VCaP (cell line): ENCODE measurements at regions not wholly inside any gene's neighbourhood (a gene's known extent, or its start where the extent isn't known, plus 50 kb on each side); places are given as distances from the start of the nearest gene placed in this dataset.
A peak's percentile ranks its signal among the peaks of the same experiment; 100 is the strongest.

Experiments used
- H3K27ac ChIP-seq: fragments of 450-650 bp; 2 replicates; pipeline ENCODE4 v1.5.1; 2017
- TF ChIP-seq, protein P1 (sequence below): fragments of 450-650 bp; conservative IDR thresholded peaks from 2 replicates; pipeline ENCODE4 v1.5.1; 2017; ENCODE audit warnings: mild to moderate bottlenecking, moderate library complexity

DNA sequence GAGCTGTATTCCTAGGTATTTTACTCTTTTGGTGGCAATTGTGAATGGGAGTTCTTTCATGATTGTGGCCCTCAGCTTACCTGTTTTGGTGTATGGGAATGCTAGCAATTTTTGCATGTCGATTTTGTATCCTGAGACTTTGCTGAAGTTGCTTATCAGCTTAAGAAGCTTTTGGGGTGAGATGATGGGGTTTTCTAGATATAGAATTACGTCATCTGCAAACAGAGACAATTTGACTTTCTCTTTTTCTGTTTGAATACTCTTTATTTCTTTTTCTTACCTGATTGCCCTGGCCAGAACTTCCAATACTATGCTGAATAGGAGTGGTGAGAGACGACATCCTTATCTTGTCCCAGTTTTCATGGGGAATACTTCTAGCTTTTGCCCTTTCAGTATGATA is 191.2 kb downstream of the KCNE4 start:
- TF ChIP-seq, protein P1, sequence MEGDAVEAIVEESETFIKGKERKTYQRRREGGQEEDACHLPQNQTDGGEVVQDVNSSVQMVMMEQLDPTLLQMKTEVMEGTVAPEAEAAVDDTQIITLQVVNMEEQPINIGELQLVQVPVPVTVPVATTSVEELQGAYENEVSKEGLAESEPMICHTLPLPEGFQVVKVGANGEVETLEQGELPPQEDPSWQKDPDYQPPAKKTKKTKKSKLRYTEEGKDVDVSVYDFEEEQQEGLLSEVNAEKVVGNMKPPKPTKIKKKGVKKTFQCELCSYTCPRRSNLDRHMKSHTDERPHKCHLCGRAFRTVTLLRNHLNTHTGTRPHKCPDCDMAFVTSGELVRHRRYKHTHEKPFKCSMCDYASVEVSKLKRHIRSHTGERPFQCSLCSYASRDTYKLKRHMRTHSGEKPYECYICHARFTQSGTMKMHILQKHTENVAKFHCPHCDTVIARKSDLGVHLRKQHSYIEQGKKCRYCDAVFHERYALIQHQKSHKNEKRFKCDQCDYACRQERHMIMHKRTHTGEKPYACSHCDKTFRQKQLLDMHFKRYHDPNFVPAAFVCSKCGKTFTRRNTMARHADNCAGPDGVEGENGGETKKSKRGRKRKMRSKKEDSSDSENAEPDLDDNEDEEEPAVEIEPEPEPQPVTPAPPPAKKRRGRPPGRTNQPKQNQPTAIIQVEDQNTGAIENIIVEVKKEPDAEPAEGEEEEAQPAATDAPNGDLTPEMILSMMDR: no peak
- H3K27ac ChIP-seq: no peak overlapping the region

DNA sequence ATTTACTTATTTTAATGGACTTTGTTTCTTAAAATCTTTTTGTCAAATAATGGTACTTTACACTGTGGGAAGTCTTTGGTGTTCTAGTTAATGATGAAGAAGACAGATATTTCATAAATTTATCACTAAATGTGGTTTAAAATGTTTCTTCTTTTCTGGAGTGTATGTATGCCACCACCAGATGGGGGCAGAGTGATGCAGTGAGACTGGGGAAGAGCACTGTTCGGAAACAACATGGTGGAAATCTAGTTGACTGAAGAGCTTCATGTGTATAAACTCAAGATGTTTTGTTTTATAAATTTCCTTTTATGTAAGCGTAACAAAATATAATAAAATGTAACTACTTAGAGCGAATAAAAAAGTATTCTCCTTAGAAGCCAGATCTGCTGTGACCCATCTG is 195.1 kb downstream of the KCNE4 start:
- no peak overlapping the region for H3K27ac ChIP-seq
- TF ChIP-seq, protein P1: peak; percentile 65

DNA sequence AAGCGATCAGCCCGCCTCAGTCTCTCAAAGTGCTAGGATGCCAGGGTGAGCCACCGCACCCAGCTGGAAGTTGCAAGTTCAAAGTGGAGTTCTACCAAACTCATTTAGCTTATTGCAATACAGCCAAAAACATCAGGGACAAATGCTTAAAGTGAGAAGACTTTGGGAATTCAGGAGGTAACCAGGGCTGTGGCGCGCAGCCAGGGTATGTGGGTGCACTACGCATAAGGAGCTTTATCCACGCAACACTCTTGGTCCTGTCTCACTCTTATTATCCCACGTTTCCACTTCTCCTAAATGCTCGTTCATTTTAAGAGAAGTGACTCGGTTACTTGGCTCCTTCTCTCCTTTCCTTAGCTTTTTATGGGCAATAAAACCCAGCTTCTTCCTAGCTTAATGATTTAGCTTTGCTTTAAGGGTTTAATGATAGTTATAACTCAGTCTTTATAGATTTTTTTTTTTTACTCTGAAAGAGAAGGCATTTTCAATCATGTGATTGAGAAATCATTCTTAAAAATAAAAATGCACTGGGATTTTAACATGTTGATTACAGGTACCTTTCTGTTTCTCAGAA is 199.8 kb downstream of the KCNE4 start:
- TF ChIP-seq, protein P1: no peak
- no peak overlapping the region; the same call in 1 of the 2 replicates for H3K27ac ChIP-seq

DNA sequence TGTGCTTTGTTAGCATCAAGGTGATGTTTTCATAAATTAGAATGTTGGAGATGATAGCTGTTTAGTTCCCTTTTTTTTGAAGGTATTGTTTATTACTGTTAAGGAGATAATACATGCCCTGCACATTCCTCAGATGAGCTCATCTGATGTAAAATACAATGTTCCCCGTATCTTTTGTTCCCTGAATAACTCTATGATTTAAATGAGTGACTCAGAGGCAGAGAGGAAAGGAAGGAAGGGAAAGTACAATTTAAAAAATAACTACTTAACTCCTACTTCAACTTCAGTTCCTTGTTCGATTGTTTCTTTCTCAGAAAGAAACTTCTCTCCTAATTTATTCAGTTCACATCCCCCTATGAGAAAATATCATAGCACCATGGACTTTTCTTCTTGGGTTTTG is 208.7 kb downstream of the KCNE4 start:
- no peak overlapping the region for H3K27ac ChIP-seq
- TF ChIP-seq, protein P1: no peak

DNA sequence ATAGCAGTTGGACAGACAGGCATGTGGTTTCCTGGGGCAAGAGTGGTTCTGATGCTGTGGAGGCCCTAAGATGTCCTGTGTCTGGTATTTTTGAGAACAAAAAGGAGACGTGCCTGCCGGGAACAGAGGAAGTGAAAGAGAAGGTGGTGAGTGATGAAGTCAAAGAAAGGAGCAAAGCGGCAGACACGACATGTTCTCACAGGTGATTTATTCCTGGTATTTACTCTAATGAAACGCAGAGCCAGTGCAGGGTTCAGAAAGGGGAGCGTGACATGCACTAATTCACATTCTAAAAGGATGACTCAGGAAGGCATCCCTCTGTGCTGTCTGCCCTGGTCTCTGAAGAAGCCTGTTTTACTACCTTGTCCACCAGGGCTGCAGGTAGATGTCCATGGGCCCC is 211.0 kb downstream of the KCNE4 start:
- no peak overlapping the region for H3K27ac ChIP-seq
- TF ChIP-seq, protein P1: no peak

DNA sequence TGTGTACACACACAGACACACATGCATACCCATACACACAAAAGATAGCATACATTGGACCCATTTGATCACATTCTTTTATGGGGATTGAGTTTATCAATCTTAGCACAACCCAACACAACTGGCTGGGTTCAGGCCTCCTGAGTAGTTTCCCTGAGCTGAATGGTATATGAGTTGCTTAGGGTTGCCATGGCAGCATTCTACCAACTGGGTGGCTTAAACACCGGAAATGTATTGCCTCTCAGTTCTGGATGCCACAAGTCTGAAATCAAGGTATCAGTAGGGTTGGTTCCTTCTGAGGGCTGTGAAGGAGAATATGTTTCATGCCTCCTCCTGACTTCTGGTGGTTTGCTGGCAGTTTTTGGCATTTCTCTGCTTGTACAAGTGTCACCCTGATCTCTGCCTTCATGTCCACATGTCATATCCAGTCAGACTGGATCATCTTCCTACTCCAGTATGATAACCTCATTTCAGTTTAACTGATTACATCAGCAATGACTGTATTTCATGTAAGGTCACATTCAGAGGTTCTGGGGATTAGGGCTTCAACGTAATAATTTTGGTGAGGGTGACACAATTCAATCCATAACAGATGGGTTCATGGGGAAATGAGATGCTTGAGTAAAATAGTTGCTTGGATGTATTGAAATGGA is 212.7 kb downstream of the KCNE4 start:
- H3K27ac ChIP-seq: no peak overlapping the region
- TF ChIP-seq, protein P1: no peak

DNA sequence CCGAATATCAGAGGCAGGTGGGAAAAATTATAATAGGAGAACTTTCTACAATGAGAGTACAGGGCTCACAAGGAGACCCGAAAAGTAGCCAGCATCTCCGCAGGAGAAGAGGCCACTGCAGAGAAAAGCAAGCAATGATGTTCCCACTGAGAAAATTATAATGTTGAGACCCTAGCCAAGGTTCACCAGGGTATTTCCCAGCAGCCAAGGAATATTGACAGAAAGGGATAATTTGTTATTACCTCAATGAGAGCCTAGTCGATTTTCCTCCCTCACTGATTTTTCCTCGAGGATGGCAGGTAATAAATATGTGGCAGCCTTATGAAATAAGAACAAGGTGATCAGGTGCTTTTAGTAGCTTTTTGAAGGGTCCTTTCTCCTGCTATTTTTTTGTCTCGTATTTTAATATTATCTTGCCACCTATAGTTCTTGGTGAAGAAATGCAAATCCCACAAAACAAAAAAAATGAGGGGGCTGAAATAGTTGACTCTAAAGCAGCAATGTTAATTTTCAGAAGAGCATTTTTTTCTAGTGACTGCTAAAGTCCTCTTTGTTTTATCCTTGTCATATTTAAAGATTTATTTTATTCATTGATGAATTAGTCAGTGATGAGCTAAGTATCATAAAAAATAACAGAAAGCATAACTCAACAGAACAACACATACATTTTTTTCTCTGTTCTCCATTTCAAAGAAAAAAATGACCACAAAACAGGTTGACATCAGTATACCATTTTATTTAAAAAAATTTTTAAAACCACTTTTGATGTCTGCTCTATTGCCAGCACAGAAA is 215.4 kb downstream of the KCNE4 start:
- TF ChIP-seq, protein P1: no peak
- no peak overlapping the region for H3K27ac ChIP-seq
